Stimulated activated CD4-positive, alpha-beta T cell treated with anti-CD3 and anti-CD28 coated beads, Interleukin-12 subunit alpha, Interleukin-12 subunit beta, amount 100 ng/mL, for 48 hours (primary cell): ENCODE measurements at regions not wholly inside any gene's neighbourhood (a gene's known extent, or its start where the extent isn't known, plus 50 kb on each side); places are given as distances from the start of the nearest gene placed in this dataset.

ENCODE experiments used
- DNase-seq, 3 donors: peaks; one replicate each; pipeline ENCODE4 v3.0.0-alpha.2; 2020; ENCODE audit warnings: low read depth in 2 of 3, low spot score in 1 of 3

GRCh38 chr5:109533751-109534272, 124.0 kb upstream of the PJA2 start:
- no peak for DNase-seq

- no peak for DNase-seq
Measured at GRCh38 chr5:109532773-109533364, 123.1 kb upstream of the PJA2 start.

GRCh38 chr5:109531262-109531661, 121.5 kb upstream of the PJA2 start:
- no peak for DNase-seq

GRCh38 chr5:109529987-109530386, 120.2 kb upstream of the PJA2 start:
- DNase-seq: no peak

- DNase-seq: no peak
Measured at GRCh38 chr5:109529520-109529919, 119.7 kb upstream of the PJA2 start.

GRCh38 chr5:109524555-109524954, 114.8 kb upstream of the PJA2 start:
- DNase-seq: no peak

GRCh38 chr5:109524026-109524425, 114.3 kb upstream of the PJA2 start:
- DNase-seq: no peak

- DNase-seq: no peak
Measured at GRCh38 chr5:109522404-109522803, 112.6 kb upstream of the PJA2 start.

- no peak for DNase-seq
Measured at GRCh38 chr5:109519416-109519815, 109.6 kb upstream of the PJA2 start.

GRCh38 chr5:109516390-109516789, 106.6 kb upstream of the PJA2 start:
- DNase-seq: no peak

GRCh38 chr5:109511980-109512734, 102.4 kb upstream of the PJA2 start:
- no peak for DNase-seq

GRCh38 chr5:109506556-109506955, 96.8 kb upstream of the PJA2 start:
- DNase-seq: no peak

GRCh38 chr5:109496112-109496511, 86.3 kb upstream of the PJA2 start:
- no peak for DNase-seq

- DNase-seq: no peak
Measured at GRCh38 chr5:109487753-109488420, 78.1 kb upstream of the PJA2 start.

- DNase-seq: no peak
Measured at GRCh38 chr5:109486200-109486804, 76.5 kb upstream of the PJA2 start.

GRCh38 chr5:109485030-109485429, 75.3 kb upstream of the PJA2 start:
- DNase-seq: no peak

- DNase-seq: no peak
Measured at GRCh38 chr5:109484597-109484996, 74.8 kb upstream of the PJA2 start.

- DNase-seq: no peak
Measured at GRCh38 chr5:109483395-109483971, 73.7 kb upstream of the PJA2 start.

GRCh38 chr5:109482748-109483147, 73.0 kb upstream of the PJA2 start:
- no peak for DNase-seq

- DNase-seq: no peak
Measured at GRCh38 chr5:109479260-109479860, 69.6 kb upstream of the PJA2 start.

- no peak for DNase-seq
Measured at GRCh38 chr5:109478830-109479229, 69.1 kb upstream of the PJA2 start.
